GM21423 (cell line): ENCODE measurements at regions not wholly inside any gene's neighbourhood (a gene's known extent, or its start where the extent isn't known, plus 50 kb on each side); places are given as distances from the start of the nearest gene placed in this dataset.

Experiments
- ATAC-seq: cut with Tn5 transposase; IDR thresholded peaks from one replicate; pipeline ENCODE4 v1.9.1; 2021; ENCODE audit warnings: mild to moderate bottlenecking, moderate library complexity; ENCODE audit not compliant: unreplicated experiment

GRCh38 chr5:19370655-19371386 is 617.2 kb downstream of the CDH18 start:
- ATAC-seq, result no peak

DNA sequence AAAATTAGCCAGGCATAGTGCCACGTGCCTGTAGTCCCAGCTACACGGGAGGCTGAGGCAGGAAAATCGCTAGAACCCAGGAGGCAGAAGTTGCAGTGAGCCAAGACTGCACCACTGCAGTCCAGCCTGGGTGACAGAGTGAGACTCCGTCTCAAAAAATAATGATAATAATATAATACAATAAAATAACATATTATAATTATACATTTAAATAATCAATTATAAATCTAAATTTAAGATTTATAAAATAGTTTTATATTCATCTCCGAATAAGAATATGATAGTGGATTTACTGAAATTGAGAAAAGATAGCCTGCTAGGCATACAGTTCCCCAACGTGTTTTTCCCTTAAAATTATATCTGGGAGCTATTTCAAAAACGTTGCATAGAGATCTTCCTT is 599.6 kb downstream of the CDH18 start:
- no peak for ATAC-seq

DNA sequence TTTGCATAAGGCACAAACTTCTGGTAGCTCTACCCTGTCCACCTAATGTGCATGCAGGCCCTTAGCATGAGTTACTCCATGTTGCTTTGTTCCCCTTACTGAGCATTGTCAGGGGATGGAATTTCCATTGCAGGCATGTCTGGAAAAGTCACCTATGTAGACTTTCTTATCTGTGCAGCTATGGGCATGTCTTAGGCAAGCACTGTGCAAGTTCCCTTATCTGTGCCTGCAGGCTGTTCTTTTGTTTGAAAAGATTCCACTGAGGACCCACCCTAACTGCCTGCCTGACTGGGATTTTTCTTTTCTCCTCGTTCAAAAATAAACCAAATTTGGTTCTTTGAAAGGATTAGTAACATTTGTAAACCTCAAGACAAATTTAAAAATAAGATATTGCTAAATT is 587.0 kb downstream of the CDH18 start:
- ATAC-seq, result no peak

- no peak for ATAC-seq
These were observed 581.2 kb downstream of the CDH18 start for GRCh38 chr5:19406576-19407365.

GRCh38 chr5:19408149-19408548 is 579.9 kb downstream of the CDH18 start:
- ATAC-seq, result no peak

- ATAC-seq, result no peak
These were observed 576.1 kb downstream of the CDH18 start for GRCh38 chr5:19411936-19412335.
